HepG2 (cell line): ENCODE measurements at regions not wholly inside any gene's neighbourhood (a gene's known extent, or its start where the extent isn't known, plus 50 kb on each side); places are given as distances from the start of the nearest gene placed in this dataset.

ENCODE experiments used
- ATAC-seq: fragments of 200-7000 bp; cut with Tn5 transposase; 3 replicates; pipeline ENCODE4 v1.9.1; 2020; ENCODE audit warnings: mild to moderate bottlenecking, moderate library complexity
- BruUV-seq: library from RNA; stranded (reverse); fragments of 400-500 nt; replicated peaks from 2 replicates; lab custom pipeline; 2021; lab: Mats Ljungman, UMichigan
- CTCF ChIA-PET: fragments of 300-600 bp; formaldehyde crosslinking; extraction: SDS; loops from one replicate; lab custom pipeline; 2021; ENCODE audit warnings: low total read pairs, inconsistent platforms, low intra/inter-chr PET ratio; lab: Yijun Ruan, JAX
- POLR2A ChIA-PET: fragments of 350-600 bp; sonication (Branson Sonifier 250); formaldehyde crosslinking; loops from one replicate; lab custom pipeline; 2020; ENCODE audit warnings: antibody characterized with exemption, inconsistent platforms; lab: Yijun Ruan, JAX
- DNase-seq: peaks from one replicate; pipeline ENCODE4 v3.0.0-alpha.2; 2015; ENCODE audit warnings: low spot score
- FAIRE-seq: peaks from 3 replicates; lab custom pipeline; 2011; peaks lifted over from hg19 to GRCh38; lab: Jason Lieb, UNC
- H2AFZ ChIP-seq: one replicate; pipeline ENCODE4 v1.6.1; 2011; ENCODE audit warnings: low read length, inconsistent platforms
- H3K27ac ChIP-seq: fragments of 300-600 bp; 3 replicates; pipeline ENCODE4 v1.8.0; 2011; ENCODE audit warnings: mixed run types, mild to moderate bottlenecking, mixed read lengths, low read length, inconsistent platforms; ENCODE audit not compliant: insufficient read depth; ENCODE audit errors: extremely low read length
- H3K27me3 ChIP-seq, 2 experiments: fragments of 200-600 bp in 1 of 2; 2 replicates in 1 of 2; 3 replicates in 1 of 2; pipeline versions ENCODE4 v1.6.0 to v1.8.0; 2011; ENCODE audit warnings: low read length in 2 of 2, mild to moderate bottlenecking in 2 of 2, moderate library complexity in 2 of 2, inconsistent platforms in 1 of 2; ENCODE audit not compliant: insufficient read depth in 2 of 2, control insufficient read depth in 1 of 2
- H3K36me3 ChIP-seq, 2 experiments: fragments of 200-600 bp in 1 of 2; replicated peaks in 1 of 2; 2 replicates in 1 of 2; 3 replicates in 1 of 2; pipeline versions ENCODE4 v1.5.1 to v1.8.0; 2011; ENCODE audit warnings: low read length in 2 of 2, inconsistent platforms in 1 of 2; ENCODE audit not compliant: insufficient read depth in 2 of 2, control insufficient read depth in 1 of 2
- H3K4me1 ChIP-seq: 2 replicates; pipeline ENCODE4 v1.5.1; 2012; ENCODE audit warnings: low read length, inconsistent platforms; ENCODE audit not compliant: insufficient read depth
- H3K4me2 ChIP-seq: 2 replicates; pipeline ENCODE4 v1.6.0; 2011; ENCODE audit warnings: low read depth, low read length, inconsistent platforms
- H3K4me3 ChIP-seq, 3 experiments: fragments of 200-600 bp in 1 of 3; sonication (generic), shearing (Covaris generic) in 1 of 3; replicated peaks in 1 of 3; 2 replicates each; pipeline ENCODE4 v1.5.1; 2011 to 2016; ENCODE audit warnings: low read length in 3 of 3, inconsistent platforms in 2 of 3, low read depth in 2 of 3, mild to moderate bottlenecking in 2 of 3, control low read depth in 1 of 3, mixed read lengths in 1 of 3; ENCODE audit not compliant: insufficient read depth in 1 of 3
- H3K79me2 ChIP-seq: one replicate; pipeline ENCODE4 v1.6.1; 2011; ENCODE audit warnings: low read length, inconsistent platforms; ENCODE audit not compliant: insufficient read depth
- H3K9ac ChIP-seq: 2 replicates; pipeline ENCODE4 v1.6.0; 2011; ENCODE audit warnings: mild to moderate bottlenecking, low read depth, low read length, inconsistent platforms; ENCODE audit not compliant: insufficient read depth
- H3K9me3 ChIP-seq: 2 replicates; pipeline ENCODE4 v1.5.1; 2012; ENCODE audit warnings: mild to moderate bottlenecking, low read length
- H4K20me1 ChIP-seq: 2 replicates; pipeline ENCODE4 v1.6.0; 2011; ENCODE audit warnings: inconsistent platforms, mild to moderate bottlenecking, low read length, moderate library complexity; ENCODE audit not compliant: insufficient read depth
- HNF4A ChIP-seq: sonication (generic); formaldehyde crosslinking; IDR thresholded peaks from 2 replicates; pipeline ENCODE4 v1.4.0; 2020; ENCODE audit warnings: missing genetic modification reagents
- IRF9 ChIP-seq: sonication (generic); formaldehyde crosslinking; IDR thresholded peaks from 2 replicates; pipeline ENCODE4 v1.8.0; 2022; ENCODE audit warnings: missing genetic modification reagents, mild to moderate bottlenecking, borderline replicate concordance
- NRL ChIP-seq: sonication (generic); formaldehyde crosslinking; IDR thresholded peaks from 2 replicates; pipeline ENCODE4 v1.5.0; 2020; ENCODE audit warnings: missing genetic modification reagents, mild to moderate bottlenecking, moderate library complexity, borderline replicate concordance
- TFAP4 ChIP-seq: sonication (generic); IDR thresholded peaks from 2 replicates; pipeline ENCODE4 v1.6.1; 2016; ENCODE audit warnings: low read depth, borderline replicate concordance
- ZHX2 ChIP-seq, 2 experiments: sonication (generic) in 1 of 2; formaldehyde crosslinking in 1 of 2; IDR thresholded peaks; 2 replicates each; pipeline versions ENCODE4 v1.6.1 to v1.9.0; 2014 to 2022; ENCODE audit warnings: antibody characterized with exemption in 1 of 2, borderline replicate concordance in 1 of 2, inconsistent platforms in 1 of 2, low read depth in 1 of 2, missing genetic modification reagents in 1 of 2
- ZNF235 ChIP-seq: sonication (generic); formaldehyde crosslinking; IDR thresholded peaks from 2 replicates; pipeline ENCODE4 v1.8.1; 2023; ENCODE audit warnings: mild to moderate bottlenecking, missing genetic modification reagents, borderline replicate concordance
- ZNF549 ChIP-seq: sonication (generic); formaldehyde crosslinking; IDR thresholded peaks from 2 replicates; pipeline ENCODE4 v1.5.0; 2020; ENCODE audit warnings: missing genetic modification reagents
- ZUFSP ChIP-seq: sonication (generic); formaldehyde crosslinking; IDR thresholded peaks from 2 replicates; pipeline ENCODE4 v1.9.0; 2021; ENCODE audit warnings: missing genetic modification reagents, mild to moderate bottlenecking, borderline replicate concordance
- WGBS: methylation state at CpG from one replicate; pipeline ENCODE4 v1.1.6; 2017; ENCODE audit warnings: low lambda C conversion rate; 5-methylcytosine and 5-hydroxymethylcytosine counted together
- in situ Hi-C: cut with HindIII; loops from 2 replicates; pipeline ENCODE4 v1.10.0; 2017; ENCODE audit warnings: low pct_unique_long_range_greater_than_20kb; ENCODE audit not compliant: extremely low pct_ligation_motif_present
- intact Hi-C: fragments of 100-400 bp; cut with micrococcal nuclease; formaldehyde crosslinking; loops from one replicate; pipeline ENCODE4 v1.10.0; 2022; ENCODE audit not compliant: unreplicated experiment

- peaks cover 97% of the 10 kb centered on the region for H3K9me3 ChIP-seq
- WGBS = 12% methylated on average over 4 of the region's 4 CpGs
- CTCF ChIA-PET = no interaction called here
- no peak for ATAC-seq
- intact Hi-C loops = no loop called here
- TF ChIP-seq IRF9 (CRISPR knock-in tag) (no peak), ZNF549 (CRISPR knock-in tag) (no peak), NRL (CRISPR knock-in tag) (no peak), TFAP4 (no peak), ZUFSP (CRISPR knock-in tag) (no peak), ZNF235 (CRISPR knock-in tag) (no peak), HNF4A (CRISPR knock-in tag) (no peak), ZHX2 (IDR thresholded peaks at IDR 0.05; ENCODE audit: low read depth) (no peak), ZHX2 (CRISPR knock-in tag; IDR thresholded peaks at IDR 0.05; ENCODE audit: borderline replicate concordance) (no peak)
- TF ChIP-seq, all 625 proteins: peak for 0
- DNase-seq (no peak), FAIRE-seq (no peak)
- Histone ChIP-seq H3K36me3 (no peaks in the 10 kb centered on the region), H3K9ac (no peak overlapping the region), H3K27ac (no peak overlapping the region), H3K4me2 (no peak overlapping the region), H4K20me1 (no peaks in the 10 kb centered on the region), H3K4me3 (no peak overlapping the region), H3K79me2 (no peaks in the 10 kb centered on the region), H2AFZ (no peak overlapping the region), H3K4me1 (no peaks in the 10 kb centered on the region), H3K27me3 (no peaks in the 10 kb centered on the region)
- in situ Hi-C loops = no loop called here
- BruUV-seq = no TSS peak
- POLR2A ChIA-PET = no interaction called here
These were observed 751.1 kb downstream of the DHX35 start for GRCh38 chr20:39713076-39713840.
